ENCODE measurements at regions not wholly inside any gene's neighbourhood (a gene's known extent, or its start where the extent isn't known, plus 50 kb on each side); places are given as distances from the start of the nearest gene placed in this dataset.
"Not testable (repeated sequence)": the region's sequence is repeated elsewhere in the genome, so short reads cannot be mapped to it uniquely, and the experiment has no call there.

DNA sequence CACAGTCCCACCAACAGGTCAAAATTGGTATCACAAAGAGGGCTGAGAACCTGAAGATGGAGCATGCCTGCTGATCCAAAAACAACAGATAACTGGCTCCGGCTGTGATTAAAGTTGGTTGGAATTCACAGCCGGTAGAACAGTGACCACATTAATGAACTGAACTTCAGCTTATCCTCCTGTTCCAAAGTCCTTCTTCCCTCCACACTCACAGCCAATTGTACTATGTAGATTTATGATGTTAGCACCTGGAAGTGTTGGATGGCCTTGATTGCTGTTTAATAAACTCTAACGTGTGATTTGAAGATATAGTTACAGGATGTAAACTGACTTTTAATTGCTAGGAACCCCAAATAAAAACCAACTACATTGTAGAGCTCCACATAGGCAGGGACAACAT lies 367.3 kb upstream of the FRG2C start:
- DNase-seq (ENCODE audit: insufficient read length, low spot score) (no peak), FAIRE-seq (no peak)
- no peak for TF ChIP-seq POLR2A (IDR thresholded peaks at IDR 0.05; ENCODE audit: low read depth, low read length)

DNA sequence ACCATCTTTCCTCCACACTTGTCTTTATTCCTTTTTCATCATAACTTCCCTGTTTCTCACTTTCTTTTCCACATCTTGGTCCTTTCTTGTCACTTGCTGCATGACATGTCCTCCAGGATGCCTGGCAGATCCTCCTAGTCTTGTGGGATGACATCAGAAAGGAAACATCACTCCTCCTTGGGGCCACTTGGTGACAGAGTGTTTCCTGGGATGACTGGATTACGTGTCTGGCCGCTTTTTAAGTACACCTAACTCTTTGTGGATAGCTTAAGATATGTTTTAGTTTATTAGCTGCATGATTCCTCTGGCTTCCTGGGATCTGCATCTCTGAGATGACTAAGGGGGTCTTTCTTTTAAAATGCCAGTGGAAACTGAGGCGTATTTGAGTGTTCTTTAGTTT lies 363.5 kb upstream of the FRG2C start:
- no peak for TF ChIP-seq POLR2A (IDR thresholded peaks at IDR 0.05; ENCODE audit: low read depth, low read length)
- DNase-seq (ENCODE audit: insufficient read length, low spot score) (no peak), FAIRE-seq (peak; percentile 41)

- not testable (repeated sequence) for DNase-seq (ENCODE audit: insufficient read length, low spot score); FAIRE-seq
Measured at GRCh38 chr3:75301050-75301449, 363.1 kb upstream of the FRG2C start.

GRCh38 chr3:75303741-75304140 lies 360.4 kb upstream of the FRG2C start:
- FAIRE-seq, result no peak
- TF ChIP-seq POLR2A (IDR thresholded peaks at IDR 0.05; ENCODE audit: low read depth, low read length), result no peak
- DNase-seq (ENCODE audit: insufficient read length, low spot score), result no peak

DNA sequence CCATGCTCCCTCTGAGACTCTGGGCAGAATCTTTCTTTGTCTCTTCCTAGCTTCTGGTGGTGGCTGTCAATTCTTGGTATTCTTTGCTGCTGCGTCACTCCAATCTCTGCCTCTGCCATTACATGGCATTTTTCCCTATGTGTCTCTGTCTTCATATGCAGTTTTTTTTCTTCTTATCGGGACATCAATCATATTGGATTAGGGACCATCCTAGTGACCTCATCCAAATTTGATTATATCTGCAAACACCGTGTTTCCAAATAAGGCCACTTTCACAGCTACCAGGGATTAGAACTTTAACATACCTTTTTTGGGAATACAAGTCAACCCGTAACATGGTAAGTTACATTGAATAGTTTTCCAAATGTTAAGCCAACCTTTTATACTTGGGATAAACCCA lies 358.2 kb upstream of the FRG2C start:
- TF ChIP-seq POLR2A (IDR thresholded peaks at IDR 0.05; ENCODE audit: low read depth, low read length), result no peak
- no peak for DNase-seq (ENCODE audit: insufficient read length, low spot score)
- no peak for FAIRE-seq

DNA sequence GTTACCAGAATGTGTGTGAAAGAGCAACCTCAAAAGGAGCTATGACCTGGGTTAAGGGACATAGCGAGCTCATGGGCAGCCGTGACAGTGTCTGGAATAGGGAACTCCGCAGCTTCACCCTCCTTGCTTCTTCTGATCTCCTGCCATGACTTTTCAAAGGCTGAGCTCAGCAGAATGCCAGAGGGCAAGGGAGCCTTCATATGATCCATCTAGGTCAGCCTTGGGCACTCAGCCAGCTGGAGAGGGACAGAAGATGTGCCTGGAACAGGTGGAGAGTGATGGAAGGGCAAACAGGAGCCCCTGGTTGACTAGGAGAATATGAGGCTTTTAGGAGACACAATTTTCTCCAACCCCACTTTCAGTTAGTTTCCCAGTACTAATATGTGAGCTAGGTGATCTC lies 352.8 kb upstream of the FRG2C start:
- FAIRE-seq, result not testable (repeated sequence)

GRCh38 chr3:75312469-75312868 lies 351.7 kb upstream of the FRG2C start:
- not testable (repeated sequence) for FAIRE-seq; DNase-seq (ENCODE audit: insufficient read length, low spot score)

More for the DNA sequence above, 352.8 kb upstream of the FRG2C start:
- not testable (repeated sequence) for DNase-seq (ENCODE audit: insufficient read length, low spot score)

- FAIRE-seq; DNase-seq (ENCODE audit: insufficient read length, low spot score): not testable (repeated sequence)
Measured at GRCh38 chr3:75319776-75320175, 344.4 kb upstream of the FRG2C start.

DNA sequence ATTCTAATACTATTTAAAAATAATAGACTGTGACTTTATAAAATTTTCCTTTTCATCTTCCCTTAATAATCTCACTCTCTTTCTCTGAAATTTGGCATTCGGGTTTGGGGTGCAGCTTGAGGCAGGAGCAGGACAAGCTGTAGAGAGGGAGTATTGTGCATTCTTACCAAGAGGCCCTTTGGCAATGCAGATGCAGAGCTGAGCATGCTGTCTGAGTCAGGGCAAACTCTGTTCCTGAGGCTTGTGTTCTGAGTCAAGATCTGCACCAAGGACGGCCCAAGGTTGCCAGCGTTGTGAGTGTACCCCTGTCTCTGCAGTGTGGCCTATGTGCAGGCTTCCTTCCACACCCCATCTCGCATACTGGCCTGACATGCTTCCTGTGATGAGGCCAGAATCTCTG lies 343.8 kb upstream of the FRG2C start:
- FAIRE-seq, result no peak

GRCh38 chr3:75321060-75321459 lies 343.1 kb upstream of the FRG2C start:
- no peak for FAIRE-seq
- no peak for TF ChIP-seq POLR2A (IDR thresholded peaks at IDR 0.05; ENCODE audit: low read depth, low read length)
- DNase-seq (ENCODE audit: insufficient read length, low spot score), result no peak

More for the DNA sequence above, 343.8 kb upstream of the FRG2C start:
- no peak for TF ChIP-seq POLR2A (IDR thresholded peaks at IDR 0.05; ENCODE audit: low read depth, low read length)
- DNase-seq (ENCODE audit: insufficient read length, low spot score), result no peak

DNA sequence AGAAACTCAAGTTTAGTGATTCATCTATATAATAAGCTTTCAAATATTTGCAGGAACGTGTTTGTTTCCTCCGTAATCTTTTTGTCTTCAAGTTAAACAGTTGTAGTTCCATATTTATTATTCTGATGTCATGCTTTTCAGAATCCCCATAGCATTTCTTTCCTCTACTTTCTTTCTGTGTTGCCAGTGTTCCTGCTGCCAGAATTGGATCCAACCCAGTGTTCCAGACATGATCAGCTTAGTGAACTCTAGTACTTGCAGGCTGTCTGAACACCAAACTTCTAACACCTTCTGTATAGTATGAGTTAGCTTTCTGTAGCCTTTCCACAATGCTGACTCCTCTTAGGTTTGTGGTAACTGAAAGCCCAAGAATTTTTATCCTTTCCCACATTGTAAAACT lies 340.2 kb upstream of the FRG2C start:
- FAIRE-seq; DNase-seq (ENCODE audit: insufficient read length, low spot score): not testable (repeated sequence)

GRCh38 chr3:75325716-75326115 lies 338.4 kb upstream of the FRG2C start:
- no peak for TF ChIP-seq POLR2A (IDR thresholded peaks at IDR 0.05; ENCODE audit: low read depth, low read length)
- FAIRE-seq, result no peak
- no peak for DNase-seq (ENCODE audit: insufficient read length, low spot score)

DNA sequence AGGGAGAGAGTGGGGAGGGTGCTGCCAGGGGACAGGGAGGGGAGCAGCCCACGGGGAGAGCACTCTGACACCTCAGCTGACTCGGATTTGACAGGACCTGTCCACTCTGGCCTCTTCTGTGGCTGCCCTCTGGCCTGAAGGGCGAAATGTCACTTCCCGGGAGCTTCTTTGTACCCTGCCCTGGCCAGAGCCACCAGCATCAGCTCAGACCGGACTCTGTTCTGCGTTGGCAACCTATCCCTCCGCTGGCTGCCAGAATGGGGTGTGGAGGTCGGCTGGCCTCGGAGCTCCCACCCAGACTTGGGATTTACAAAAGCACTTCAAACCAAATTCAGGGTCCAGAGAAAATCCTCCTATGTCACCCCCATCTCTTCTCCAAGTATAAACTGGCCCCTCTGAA lies 336.7 kb upstream of the FRG2C start:
- no peak for TF ChIP-seq POLR2A (IDR thresholded peaks at IDR 0.05; ENCODE audit: low read depth, low read length)
- FAIRE-seq (no peak), DNase-seq (ENCODE audit: insufficient read length, low spot score) (no peak)

GRCh38 chr3:75329476-75330097 lies 334.5 kb upstream of the FRG2C start:
- DNase-seq (ENCODE audit: insufficient read length, low spot score), result no peak
- no peak for TF ChIP-seq POLR2A (IDR thresholded peaks at IDR 0.05; ENCODE audit: low read depth, low read length)

GRCh38 chr3:75330446-75330845 lies 333.7 kb upstream of the FRG2C start:
- not testable (repeated sequence) for DNase-seq (ENCODE audit: insufficient read length, low spot score); FAIRE-seq

More at GRCh38 chr3:75329476-75330097, 334.5 kb upstream of the FRG2C start:
- no peak for FAIRE-seq

GRCh38 chr3:75332090-75332489 lies 332.0 kb upstream of the FRG2C start:
- not testable (repeated sequence) for FAIRE-seq; DNase-seq (ENCODE audit: insufficient read length, low spot score)
